GM23338 (cell line): ENCODE measurements at regions not wholly inside any gene's neighbourhood (a gene's known extent, or its start where the extent isn't known, plus 50 kb on each side); places are given as distances from the start of the nearest gene placed in this dataset.

ENCODE experiments used
- ATAC-seq: fragments of 200-7000 bp; cut with Tn5 transposase; 3 replicates; pipeline ENCODE4 v1.9.1; 2020
- DNase-seq: peaks from one replicate; pipeline ENCODE4 v3.0.0-alpha.2; 2015; ENCODE audit warnings: low spot score
- H2AFZ ChIP-seq: fragments of 200-600 bp; sonication (generic); 2 replicates; pipeline ENCODE4 v1.8.0; 2016; ENCODE audit warnings: antibody characterized with exemption, mild to moderate bottlenecking, moderate library complexity
- H3F3A ChIP-seq: fragments of 200-600 bp; sonication (generic); replicated peaks from 2 replicates; pipeline ENCODE4 v1.8.0; 2017; ENCODE audit warnings: antibody characterized with exemption, mixed run types, low read depth
- H3K27ac ChIP-seq: fragments of 200-600 bp; sonication (generic); 2 replicates; pipeline ENCODE4 v1.6.1; 2016; ENCODE audit warnings: low read depth
- H3K27me3 ChIP-seq: fragments of 200-600 bp; sonication (generic); 2 replicates; pipeline ENCODE4 v1.8.0; 2016; ENCODE audit warnings: mild to moderate bottlenecking, mixed run types, moderate library complexity; ENCODE audit not compliant: insufficient read depth
- H3K36me3 ChIP-seq: fragments of 200-600 bp; sonication (generic); 2 replicates; pipeline ENCODE4 v1.8.0; 2016; ENCODE audit warnings: mild to moderate bottlenecking; ENCODE audit not compliant: insufficient read depth
- H3K4me1 ChIP-seq: fragments of 200-600 bp; sonication (generic); 2 replicates; pipeline ENCODE4 v1.8.0; 2016; ENCODE audit warnings: mild to moderate bottlenecking, moderate library complexity; ENCODE audit not compliant: insufficient read depth
- H3K4me2 ChIP-seq: fragments of 200-600 bp; sonication (generic); 2 replicates; pipeline ENCODE4 v1.7.1; 2017; ENCODE audit warnings: mixed run types
- H3K4me3 ChIP-seq: fragments of 200-600 bp; sonication (generic); 2 replicates; pipeline ENCODE4 v1.6.1; 2016; ENCODE audit warnings: mixed run types
- H3K79me2 ChIP-seq: fragments of 200-600 bp; sonication (generic); replicated peaks from 2 replicates; pipeline ENCODE4 v1.8.0; 2017; ENCODE audit warnings: mild to moderate bottlenecking; ENCODE audit not compliant: insufficient read depth
- H3K9me2 ChIP-seq: fragments of 200-600 bp; sonication (generic); 2 replicates; pipeline ENCODE4 v1.8.0; 2017; ENCODE audit not compliant: insufficient read depth
- H4K20me1 ChIP-seq: fragments of 200-600 bp; sonication (generic); replicated peaks from 2 replicates; pipeline ENCODE4 v1.8.0; 2017; ENCODE audit warnings: mild to moderate bottlenecking; ENCODE audit not compliant: insufficient read depth
- H3K27ac Mint-ChIP-seq: 2 replicates; pipeline ENCODE4 v1.8.0; 2020; ENCODE audit warnings: inconsistent platforms, mild to moderate bottlenecking, moderate library complexity, mixed read lengths
- H3K27me3 Mint-ChIP-seq: 3 replicates; pipeline ENCODE4 v1.8.0; 2022; ENCODE audit warnings: low read depth, mild to moderate bottlenecking, moderate library complexity, mixed read lengths, inconsistent platforms; ENCODE audit not compliant: insufficient read depth, poor library complexity
- H3K36me3 Mint-ChIP-seq: 3 replicates; pipeline ENCODE4 v1.8.0; 2021; ENCODE audit warnings: low read depth, mild to moderate bottlenecking, inconsistent platforms, moderate library complexity, mixed read lengths
- H3K4me1 Mint-ChIP-seq: 3 replicates; pipeline ENCODE4 v1.8.0; 2020; ENCODE audit warnings: mild to moderate bottlenecking, inconsistent platforms, mixed read lengths
- H3K4me3 Mint-ChIP-seq: 3 replicates; pipeline ENCODE4 v1.8.0; 2021; ENCODE audit warnings: moderate library complexity, mild to moderate bottlenecking, inconsistent platforms, mixed read lengths
- H3K9me3 Mint-ChIP-seq: 3 replicates; pipeline ENCODE4 v1.8.0; 2020; ENCODE audit warnings: moderate library complexity, mild to moderate bottlenecking, inconsistent platforms, mixed read lengths
- CREB1 ChIP-seq: fragments of 250-450 bp; sonication (Bioruptor Pico); IDR thresholded peaks from 2 replicates; pipeline ENCODE4 v1.5.0; 2020; ENCODE audit warnings: low read depth, mild to moderate bottlenecking, moderate library complexity
- ETS1 ChIP-seq: IDR thresholded peaks from 2 replicates; pipeline ENCODE4 v1.6.1; 2016; ENCODE audit warnings: antibody characterized with exemption
- EZH2 ChIP-seq: fragments of 200-600 bp; sonication (generic); IDR thresholded peaks from one replicate; pipeline ENCODE4 v1.8.0; 2017; ENCODE audit warnings: antibody characterized with exemption, mild to moderate bottlenecking, low read depth; ENCODE audit not compliant: unreplicated experiment
- EZH2phosphoT487 ChIP-seq: fragments of 200-600 bp; sonication (generic); IDR thresholded peaks from one replicate; pipeline ENCODE4 v1.8.1; 2018; ENCODE audit warnings: antibody characterized with exemption; ENCODE audit not compliant: unreplicated experiment
- JUNB ChIP-seq: IDR thresholded peaks from one replicate; pipeline ENCODE4 v1.6.1; 2016; ENCODE audit warnings: antibody characterized with exemption; ENCODE audit not compliant: unreplicated experiment
- NANOG ChIP-seq: IDR thresholded peaks from 2 replicates; pipeline ENCODE4 v1.6.1; 2016; ENCODE audit warnings: antibody characterized with exemption, borderline replicate concordance
- POLR2AphosphoS5 ChIP-seq: IDR thresholded peaks from 2 replicates; pipeline ENCODE4 v1.6.1; 2016; ENCODE audit warnings: antibody characterized with exemption, low read depth
- STAT1 ChIP-seq: IDR thresholded peaks from one replicate; pipeline ENCODE4 v1.6.1; 2016; ENCODE audit warnings: antibody characterized with exemption; ENCODE audit not compliant: unreplicated experiment
- ZNF114 ChIP-seq: fragments of 250-450 bp; sonication (Bioruptor Pico); IDR thresholded peaks from 2 replicates; pipeline ENCODE4 v1.5.0; 2020; ENCODE audit warnings: mild to moderate bottlenecking, moderate library complexity
- ZNF331 ChIP-seq: fragments of 250-450 bp; sonication (Bioruptor Pico); IDR thresholded peaks from 2 replicates; pipeline ENCODE4 v1.5.0; 2020; ENCODE audit warnings: low read depth, mild to moderate bottlenecking, moderate library complexity
- TF ChIP-seq, protein P1 (sequence below): IDR thresholded peaks from one replicate; pipeline ENCODE4 v1.6.1; 2018; ENCODE audit warnings: antibody characterized with exemption; ENCODE audit not compliant: unreplicated experiment
- TF ChIP-seq, protein P2 (sequence below), 2 experiments: fragments of 200-600 bp in 1 of 2; sonication (generic) in 1 of 2; conservative IDR thresholded peaks; 2 replicates each; pipeline versions ENCODE4 v1.5.1 to v1.6.1; 2016 to 2017; ENCODE audit warnings: antibody characterized with exemption in 2 of 2, low read depth in 2 of 2, mild to moderate bottlenecking in 2 of 2, moderate library complexity in 1 of 2

DNA sequence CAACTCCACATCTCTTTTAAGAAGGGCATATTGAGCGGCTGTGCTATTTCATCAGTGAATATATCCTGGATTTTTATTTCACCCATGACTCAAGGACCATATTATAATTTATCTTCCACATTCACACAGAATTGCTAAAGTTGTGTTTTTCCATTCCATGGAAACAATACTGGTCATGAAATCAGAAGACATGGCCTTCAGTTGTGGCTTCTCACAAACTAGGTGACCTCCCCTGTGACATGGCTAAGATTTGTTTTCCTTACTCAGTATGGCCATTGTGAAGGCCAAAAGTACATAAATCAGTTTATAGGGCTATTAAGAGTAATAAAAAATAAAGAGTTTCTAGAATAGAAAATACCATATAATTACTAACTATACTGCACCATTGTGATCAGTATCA is 415.6 kb downstream of the OXSM start (continued):
- TF ChIP-seq, protein P1, sequence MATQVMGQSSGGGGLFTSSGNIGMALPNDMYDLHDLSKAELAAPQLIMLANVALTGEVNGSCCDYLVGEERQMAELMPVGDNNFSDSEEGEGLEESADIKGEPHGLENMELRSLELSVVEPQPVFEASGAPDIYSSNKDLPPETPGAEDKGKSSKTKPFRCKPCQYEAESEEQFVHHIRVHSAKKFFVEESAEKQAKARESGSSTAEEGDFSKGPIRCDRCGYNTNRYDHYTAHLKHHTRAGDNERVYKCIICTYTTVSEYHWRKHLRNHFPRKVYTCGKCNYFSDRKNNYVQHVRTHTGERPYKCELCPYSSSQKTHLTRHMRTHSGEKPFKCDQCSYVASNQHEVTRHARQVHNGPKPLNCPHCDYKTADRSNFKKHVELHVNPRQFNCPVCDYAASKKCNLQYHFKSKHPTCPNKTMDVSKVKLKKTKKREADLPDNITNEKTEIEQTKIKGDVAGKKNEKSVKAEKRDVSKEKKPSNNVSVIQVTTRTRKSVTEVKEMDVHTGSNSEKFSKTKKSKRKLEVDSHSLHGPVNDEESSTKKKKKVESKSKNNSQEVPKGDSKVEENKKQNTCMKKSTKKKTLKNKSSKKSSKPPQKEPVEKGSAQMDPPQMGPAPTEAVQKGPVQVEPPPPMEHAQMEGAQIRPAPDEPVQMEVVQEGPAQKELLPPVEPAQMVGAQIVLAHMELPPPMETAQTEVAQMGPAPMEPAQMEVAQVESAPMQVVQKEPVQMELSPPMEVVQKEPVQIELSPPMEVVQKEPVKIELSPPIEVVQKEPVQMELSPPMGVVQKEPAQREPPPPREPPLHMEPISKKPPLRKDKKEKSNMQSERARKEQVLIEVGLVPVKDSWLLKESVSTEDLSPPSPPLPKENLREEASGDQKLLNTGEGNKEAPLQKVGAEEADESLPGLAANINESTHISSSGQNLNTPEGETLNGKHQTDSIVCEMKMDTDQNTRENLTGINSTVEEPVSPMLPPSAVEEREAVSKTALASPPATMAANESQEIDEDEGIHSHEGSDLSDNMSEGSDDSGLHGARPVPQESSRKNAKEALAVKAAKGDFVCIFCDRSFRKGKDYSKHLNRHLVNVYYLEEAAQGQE = no peak
- TF ChIP-seq, protein P2, sequence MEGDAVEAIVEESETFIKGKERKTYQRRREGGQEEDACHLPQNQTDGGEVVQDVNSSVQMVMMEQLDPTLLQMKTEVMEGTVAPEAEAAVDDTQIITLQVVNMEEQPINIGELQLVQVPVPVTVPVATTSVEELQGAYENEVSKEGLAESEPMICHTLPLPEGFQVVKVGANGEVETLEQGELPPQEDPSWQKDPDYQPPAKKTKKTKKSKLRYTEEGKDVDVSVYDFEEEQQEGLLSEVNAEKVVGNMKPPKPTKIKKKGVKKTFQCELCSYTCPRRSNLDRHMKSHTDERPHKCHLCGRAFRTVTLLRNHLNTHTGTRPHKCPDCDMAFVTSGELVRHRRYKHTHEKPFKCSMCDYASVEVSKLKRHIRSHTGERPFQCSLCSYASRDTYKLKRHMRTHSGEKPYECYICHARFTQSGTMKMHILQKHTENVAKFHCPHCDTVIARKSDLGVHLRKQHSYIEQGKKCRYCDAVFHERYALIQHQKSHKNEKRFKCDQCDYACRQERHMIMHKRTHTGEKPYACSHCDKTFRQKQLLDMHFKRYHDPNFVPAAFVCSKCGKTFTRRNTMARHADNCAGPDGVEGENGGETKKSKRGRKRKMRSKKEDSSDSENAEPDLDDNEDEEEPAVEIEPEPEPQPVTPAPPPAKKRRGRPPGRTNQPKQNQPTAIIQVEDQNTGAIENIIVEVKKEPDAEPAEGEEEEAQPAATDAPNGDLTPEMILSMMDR (conservative IDR thresholded peaks at IDR 0.05; ENCODE audit: low read depth in 2 of 2) = no peak
- no peak for TF ChIP-seq STAT1
- TF ChIP-seq JUNB = no peak
- TF ChIP-seq POLR2AphosphoS5 = no peak
- TF ChIP-seq EZH2 = no peak
- no peak for TF ChIP-seq EZH2phosphoT487
- TF ChIP-seq ZNF331 (CRISPR knock-in tag) = no peak
- no peak for TF ChIP-seq ZNF114 (CRISPR knock-in tag)

- Histone ChIP-seq H3K27ac (no peak overlapping the region), H3K4me3 (no peak overlapping the region), H3K79me2 (no peaks in the 10 kb centered on the region), H3K36me3 (no peaks in the 10 kb centered on the region), H3F3A (no peaks in the 10 kb centered on the region), H2AFZ (no peak overlapping the region), H3K9me2 (peaks cover 19% of the 10 kb centered on the region), H3K4me2 (no peak overlapping the region), H3K27me3 (no peaks in the 10 kb centered on the region), H3K4me1 (no peaks in the 10 kb centered on the region), H4K20me1 (no peaks in the 10 kb centered on the region)
- DNase-seq (no peak), ATAC-seq (no peak)
- Mint-ChIP-seq H3K4me1 (no peaks in the 10 kb centered on the region), H3K27me3 (no peaks in the 10 kb centered on the region), H3K27ac (no peak overlapping the region), H3K36me3 (no peaks in the 10 kb centered on the region), H3K4me3 (no peak overlapping the region), H3K9me3 (peaks cover 8% of the 10 kb centered on the region; the same call in 2 of the 3 replicates)
- TF ChIP-seq CREB1 (CRISPR knock-in tag) = no peak
Observed at GRCh38 chr3:26208201-26208600, 414.4 kb upstream of the LRRC3B start.

DNA sequence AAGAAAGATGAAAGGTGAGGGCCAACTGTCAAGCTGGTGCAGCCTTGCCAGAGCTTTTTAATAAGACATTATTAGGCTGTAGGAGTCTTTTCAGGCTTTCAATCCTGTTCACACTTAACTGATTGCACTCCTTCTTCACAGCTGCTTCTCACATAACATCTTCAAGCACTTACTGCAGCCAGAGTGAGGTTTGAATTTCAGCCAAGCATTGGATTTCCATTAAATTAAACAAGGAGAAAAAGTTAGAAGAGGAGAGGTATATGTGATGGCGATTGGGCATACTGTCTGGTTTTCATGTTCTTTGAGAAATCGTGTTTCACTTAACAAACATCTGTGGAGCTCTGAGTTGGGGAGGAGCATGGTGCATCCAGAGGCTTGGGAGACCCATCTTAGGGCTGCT is 392.8 kb upstream of the LRRC3B start:
- Histone ChIP-seq H3F3A (no peaks in the 10 kb centered on the region), H4K20me1 (no peaks in the 10 kb centered on the region), H3K27me3 (no peaks in the 10 kb centered on the region), H2AFZ (no peak overlapping the region), H3K9me2 (peaks cover 12% of the 10 kb centered on the region), H3K4me2 (no peak overlapping the region), H3K36me3 (no peaks in the 10 kb centered on the region), H3K4me3 (no peak overlapping the region), H3K79me2 (no peaks in the 10 kb centered on the region), H3K4me1 (no peaks in the 10 kb centered on the region), H3K27ac (no peak overlapping the region)
- ATAC-seq (no peak), DNase-seq (no peak)
- Mint-ChIP-seq H3K27ac (no peak overlapping the region), H3K36me3 (no peaks in the 10 kb centered on the region), H3K27me3 (no peaks in the 10 kb centered on the region), H3K9me3 (no peaks in the 10 kb centered on the region), H3K4me1 (no peaks in the 10 kb centered on the region), H3K4me3 (no peak overlapping the region)
- no peak for TF ChIP-seq POLR2AphosphoS5
- no peak for TF ChIP-seq EZH2phosphoT487
- no peak for TF ChIP-seq STAT1
- TF ChIP-seq, protein P1 = no peak
- TF ChIP-seq NANOG = no peak
- TF ChIP-seq ETS1 = no peak
